GM12891 (cell line): ENCODE measurements at regions not wholly inside any gene's neighbourhood (a gene's known extent, or its start where the extent isn't known, plus 50 kb on each side); places are given as distances from the start of the nearest gene placed in this dataset.
"Not testable (repeated sequence)": the region's sequence is repeated elsewhere in the genome, so short reads cannot be mapped to it uniquely, and the experiment has no call there.

ENCODE experiments used
- DNase-seq: peaks from one replicate; pipeline ENCODE4 v3.0.0; 2011; ENCODE audit warnings: low spot score; ENCODE audit not compliant: insufficient read length
- FAIRE-seq: peaks from 2 replicates; lab custom pipeline; 2011; peaks lifted over from hg19 to GRCh38; lab: Jason Lieb, UNC
- PAX5 ChIP-seq: IDR thresholded peaks from 2 replicates; pipeline ENCODE4 v1.6.1; 2011; ENCODE audit warnings: low read length, moderate library complexity, mild to moderate bottlenecking; ENCODE audit not compliant: insufficient read depth, severe bottlenecking
- POLR2A ChIP-seq: IDR thresholded peaks from 2 replicates; pipeline ENCODE4 v1.6.1; 2011; ENCODE audit warnings: low read depth, low read length, control low read depth
- POLR2AphosphoS5 ChIP-seq: IDR thresholded peaks from 2 replicates; pipeline ENCODE4 v1.6.1; 2011; ENCODE audit warnings: low read depth, low read length, control low read depth
- POU2F2 ChIP-seq: IDR thresholded peaks from 2 replicates; pipeline ENCODE4 v1.6.1; 2011; ENCODE audit warnings: low read depth, mild to moderate bottlenecking, control low read depth, low read length, moderate library complexity
- SPI1 ChIP-seq: IDR thresholded peaks from 2 replicates; pipeline ENCODE4 v1.6.1; 2011; ENCODE audit warnings: low read depth, low read length, control low read depth
- TAF1 ChIP-seq: IDR thresholded peaks from 2 replicates; pipeline ENCODE4 v1.6.1; 2011; ENCODE audit warnings: low read depth, low read length, control low read depth

- TF ChIP-seq POLR2AphosphoS5 = no peak
- TF ChIP-seq PAX5 = no peak
- no peak for TF ChIP-seq POU2F2
- TF ChIP-seq POLR2A = no peak
- TF ChIP-seq SPI1 = no peak
- TF ChIP-seq TAF1 = no peak
- DNase-seq (no peak), FAIRE-seq (no peak)
These were observed 252.6 kb upstream of the PRKD1 start for GRCh38 chr14:30180219-30180618.

- DNase-seq (no peak), FAIRE-seq (no peak)
- TF ChIP-seq SPI1 = no peak
- no peak for TF ChIP-seq POLR2AphosphoS5
- TF ChIP-seq PAX5 = no peak
- no peak for TF ChIP-seq POU2F2
- TF ChIP-seq TAF1 = no peak
- no peak for TF ChIP-seq POLR2A
These were observed 258.2 kb upstream of the PRKD1 start for GRCh38 chr14:30185832-30186231.

- TF ChIP-seq TAF1 (no peak), PAX5 (no peak), POLR2A (no peak), POU2F2 (no peak), POLR2AphosphoS5 (no peak), SPI1 (no peak)
- DNase-seq = no peak
- FAIRE-seq = no peak
These were observed 264.1 kb upstream of the PRKD1 start for GRCh38 chr14:30191639-30192279.

- FAIRE-seq (no peak), DNase-seq (no peak)
- TF ChIP-seq POU2F2 (no peak), POLR2A (no peak), PAX5 (no peak), TAF1 (no peak), POLR2AphosphoS5 (no peak), SPI1 (no peak)
These were observed 265.5 kb upstream of the PRKD1 start for GRCh38 chr14:30193101-30193500.

GRCh38 chr14:30193845-30194501 is 266.3 kb upstream of the PRKD1 start:
- no peak for FAIRE-seq
- no peak for DNase-seq

GRCh38 chr14:30194741-30195148 is 267.1 kb upstream of the PRKD1 start:
- FAIRE-seq (no peak), DNase-seq (no peak)
- TF ChIP-seq SPI1 = no peak
- TF ChIP-seq TAF1 = no peak
- TF ChIP-seq POLR2A = no peak
- no peak for TF ChIP-seq POLR2AphosphoS5
- no peak for TF ChIP-seq PAX5
- TF ChIP-seq POU2F2 = no peak

More at GRCh38 chr14:30193845-30194501, 266.3 kb upstream of the PRKD1 start:
- no peak for TF ChIP-seq POLR2AphosphoS5
- TF ChIP-seq PAX5 = no peak
- no peak for TF ChIP-seq SPI1
- no peak for TF ChIP-seq POLR2A
- no peak for TF ChIP-seq TAF1

- FAIRE-seq (no peak), DNase-seq (no peak)
- TF ChIP-seq SPI1 (no peak), TAF1 (no peak), POU2F2 (no peak), PAX5 (no peak), POLR2A (no peak), POLR2AphosphoS5 (no peak)
These were observed 268.3 kb upstream of the PRKD1 start for GRCh38 chr14:30195941-30196340.

- no peak for DNase-seq
- no peak for TF ChIP-seq POU2F2
- TF ChIP-seq POLR2AphosphoS5 = no peak
- no peak for TF ChIP-seq PAX5
- no peak for FAIRE-seq
These were observed 269.2 kb upstream of the PRKD1 start for GRCh38 chr14:30196861-30197260.

- not testable (repeated sequence) for DNase-seq, FAIRE-seq
These were observed 271.1 kb upstream of the PRKD1 start for GRCh38 chr14:30198720-30199119.
